Type B pancreatic cell (in vitro differentiated cells): ENCODE measurements at regions not wholly inside any gene's neighbourhood (a gene's known extent, or its start where the extent isn't known, plus 50 kb on each side); places are given as distances from the start of the nearest gene placed in this dataset.

Source experiments
- DNase-seq: peaks from one replicate; pipeline ENCODE4 v3.0.0; 2021; ENCODE audit warnings: mixed read lengths; ENCODE audit not compliant: unreplicated experiment; ENCODE audit errors: extremely low spot score
- H3K27ac Mint-ChIP-seq: 2 replicates; pipeline ENCODE4 v1.8.0; 2021; ENCODE audit warnings: mild to moderate bottlenecking, mixed read lengths
- H3K27me3 Mint-ChIP-seq: 2 replicates; pipeline ENCODE4 v1.8.0; 2021; ENCODE audit warnings: mixed read lengths
- H3K36me3 Mint-ChIP-seq: 2 replicates; pipeline ENCODE4 v1.8.0; 2021; ENCODE audit warnings: mixed read lengths
- H3K4me1 Mint-ChIP-seq: one replicate; pipeline ENCODE4 v1.8.0; 2021; ENCODE audit warnings: mixed read lengths; ENCODE audit not compliant: unreplicated experiment
- H3K4me3 Mint-ChIP-seq: 2 replicates; pipeline ENCODE4 v1.8.0; 2021; ENCODE audit warnings: mild to moderate bottlenecking, mixed read lengths
- H3K9me3 Mint-ChIP-seq: 2 replicates; pipeline ENCODE4 v1.8.0; 2021; ENCODE audit warnings: mixed read lengths
- CTCF ChIP-seq: fragments of 200-600 bp; sonication (generic); conservative IDR thresholded peaks from 2 replicates; pipeline ENCODE4 v1.5.0; 2021; ENCODE audit warnings: antibody characterized with exemption, mild to moderate bottlenecking

DNA sequence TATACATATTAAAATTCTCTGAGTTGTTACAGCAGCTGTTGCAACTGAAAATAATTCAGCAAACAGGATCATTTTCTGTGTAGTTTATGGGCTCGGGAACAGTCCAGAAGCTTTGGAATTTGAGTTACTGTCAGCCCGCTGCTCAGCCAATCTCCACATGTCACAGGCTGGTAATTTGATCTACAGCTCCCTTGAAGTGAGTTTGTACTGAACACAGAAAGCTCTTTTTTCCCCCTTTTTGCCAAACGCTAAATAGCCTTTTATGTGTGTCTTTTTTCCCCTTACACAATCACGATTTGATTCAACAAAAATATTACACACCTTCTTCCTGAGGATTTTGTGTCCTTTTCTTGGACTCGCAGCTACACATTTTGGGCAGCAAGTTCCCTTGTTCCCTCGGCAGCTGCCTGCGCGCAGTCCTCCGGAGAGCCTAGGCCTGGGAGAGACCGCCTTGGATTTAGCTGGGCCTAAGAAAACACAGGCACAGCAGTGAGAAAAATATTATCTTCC, 371.4 kb downstream of the KCNRG start:
- Mint-ChIP-seq H3K27me3 (no peaks in the 10 kb centered on the region), H3K4me3 (peak overlapping the region; percentile 70), H3K36me3 (no peaks in the 10 kb centered on the region), H3K27ac (peak overlapping the region; percentile 71), H3K9me3 (no peaks in the 10 kb centered on the region), H3K4me1 (peaks cover 23% of the 10 kb centered on the region)
- DNase-seq, result no peak
- no peak for TF ChIP-seq CTCF

DNA sequence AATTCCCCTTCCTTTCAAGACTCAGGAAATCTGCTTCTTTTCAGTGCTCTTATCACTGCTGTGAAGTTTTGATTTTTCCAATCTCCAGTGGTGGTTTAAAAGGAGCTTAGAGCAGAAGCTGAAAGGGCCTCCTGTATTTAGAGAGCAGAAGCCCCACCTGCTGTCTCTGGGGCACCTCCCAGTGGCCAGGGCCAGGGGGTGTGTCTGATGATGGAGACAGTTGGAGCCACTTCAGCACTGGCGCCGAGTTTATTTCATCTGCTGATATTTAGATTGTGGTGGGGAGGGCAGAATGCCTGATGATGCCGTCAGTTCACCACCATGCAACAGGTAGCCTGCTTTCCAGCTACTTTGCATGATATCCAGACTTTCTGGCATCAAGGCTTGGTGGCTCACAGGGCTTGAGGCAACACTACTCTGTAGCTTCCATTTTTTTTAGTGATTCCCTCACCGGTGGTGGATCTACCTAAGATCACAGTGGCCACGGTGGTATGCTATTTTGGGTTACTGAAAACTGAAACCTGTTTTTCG, 371.9 kb downstream of the KCNRG start:
- peak overlapping the region; percentile 71 for H3K27ac Mint-ChIP-seq
- peak overlapping the region; percentile 70 for H3K4me3 Mint-ChIP-seq

DNA sequence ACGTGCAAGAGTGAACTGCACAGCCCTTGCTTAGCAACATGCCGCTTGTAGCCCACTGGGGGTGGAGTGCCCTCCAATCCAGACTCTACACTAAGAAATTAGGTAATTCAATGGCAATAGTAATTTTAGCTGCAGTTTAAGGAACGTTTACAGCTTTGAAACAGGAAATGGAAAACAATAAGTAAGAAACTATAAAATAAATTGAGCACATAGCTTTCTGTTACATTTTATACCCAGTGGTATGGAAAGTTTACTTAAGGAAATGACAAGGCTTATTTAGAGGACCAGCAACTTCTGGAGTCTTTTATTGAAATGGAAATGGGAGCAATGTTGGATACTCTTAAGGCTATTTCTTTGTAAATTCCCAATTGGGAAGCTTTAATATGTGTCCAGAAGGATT, 373.2 kb downstream of the KCNRG start:
- H3K4me3 Mint-ChIP-seq, result no peak overlapping the region
- no peak for DNase-seq
- H3K9me3 Mint-ChIP-seq, result no peaks in the 10 kb centered on the region
- H3K27me3 Mint-ChIP-seq, result no peaks in the 10 kb centered on the region
- H3K36me3 Mint-ChIP-seq, result no peaks in the 10 kb centered on the region
- peaks cover 23% of the 10 kb centered on the region for H3K4me1 Mint-ChIP-seq
- H3K27ac Mint-ChIP-seq, result no peak overlapping the region
- TF ChIP-seq CTCF, result no peak

More for the DNA sequence above, 371.9 kb downstream of the KCNRG start:
- Mint-ChIP-seq H3K27me3 (no peaks in the 10 kb centered on the region), H3K9me3 (no peaks in the 10 kb centered on the region), H3K4me1 (peaks cover 23% of the 10 kb centered on the region), H3K36me3 (no peaks in the 10 kb centered on the region)
- no peak for DNase-seq
- TF ChIP-seq CTCF, result peak; percentile 51

DNA sequence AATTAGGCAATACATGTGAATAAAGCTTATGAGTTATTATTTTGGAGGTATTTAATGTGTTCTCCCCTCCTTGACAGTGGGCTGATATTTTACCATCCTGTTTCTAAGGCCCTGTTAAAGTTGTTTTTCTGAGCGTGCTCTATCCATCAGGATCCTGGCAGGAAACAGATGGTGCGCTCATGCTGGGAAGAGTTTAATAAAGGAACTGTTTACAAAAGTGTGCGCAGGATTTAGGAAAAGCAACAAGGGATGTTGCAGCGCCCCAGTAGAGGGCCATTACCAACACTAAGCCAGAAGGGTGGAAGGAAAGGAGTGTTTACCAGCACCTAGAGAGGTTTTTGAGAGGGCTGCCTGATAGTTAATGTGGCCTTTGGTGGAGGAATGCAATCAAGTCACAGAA, 374.5 kb downstream of the KCNRG start:
- peaks cover 27% of the 10 kb centered on the region for H3K4me1 Mint-ChIP-seq
- H3K4me3 Mint-ChIP-seq, result no peak overlapping the region
- no peak overlapping the region for H3K27ac Mint-ChIP-seq
- no peaks in the 10 kb centered on the region for H3K9me3 Mint-ChIP-seq
- DNase-seq, result no peak
- H3K36me3 Mint-ChIP-seq, result no peaks in the 10 kb centered on the region
- H3K27me3 Mint-ChIP-seq, result no peaks in the 10 kb centered on the region
- TF ChIP-seq CTCF, result no peak

DNA sequence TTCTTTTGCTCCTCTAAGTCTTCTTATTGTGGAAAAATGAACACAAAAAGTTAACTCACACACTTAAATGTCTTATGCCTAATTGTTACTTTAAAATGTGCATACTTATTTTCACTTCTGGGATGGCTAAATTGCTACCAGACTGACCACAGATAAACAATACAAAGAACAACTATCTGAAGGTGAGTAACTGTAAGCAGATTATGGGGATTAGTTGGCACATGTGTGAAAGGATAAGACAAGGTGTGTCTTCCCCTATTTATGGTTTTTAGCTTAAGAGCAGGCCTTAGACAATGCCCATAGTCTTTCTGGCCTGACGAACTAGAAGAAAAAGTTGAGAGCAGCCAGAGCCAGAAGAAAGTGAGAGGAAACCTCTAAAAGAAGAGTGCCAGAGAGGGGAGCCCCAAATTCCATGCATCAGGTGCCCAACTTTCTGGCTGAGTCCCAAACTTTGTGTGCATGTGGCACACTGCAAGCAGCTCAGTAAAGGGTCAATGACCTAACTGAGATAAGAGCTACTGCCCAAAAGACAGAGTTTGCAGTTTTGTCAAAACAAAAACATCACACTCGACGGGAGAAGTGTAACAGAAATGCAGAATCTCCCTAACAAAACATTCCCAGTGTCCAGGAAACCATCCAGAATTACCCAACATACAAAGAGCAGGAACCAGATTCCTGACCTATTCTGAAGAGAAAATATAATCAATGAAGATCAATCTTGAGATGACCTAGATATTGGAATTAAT, 375.4 kb downstream of the KCNRG start:
- H3K27ac Mint-ChIP-seq, result no peak overlapping the region
- no peak for DNase-seq
- H3K36me3 Mint-ChIP-seq, result no peaks in the 10 kb centered on the region
- no peaks in the 10 kb centered on the region for H3K9me3 Mint-ChIP-seq
- no peak for TF ChIP-seq CTCF
- peaks cover 27% of the 10 kb centered on the region for H3K4me1 Mint-ChIP-seq
- H3K27me3 Mint-ChIP-seq, result no peaks in the 10 kb centered on the region
- no peak overlapping the region for H3K4me3 Mint-ChIP-seq
